Suprapubic skin (tissue), 4 donors: ENCODE measurements at regions not wholly inside any gene's neighbourhood (a gene's known extent, or its start where the extent isn't known, plus 50 kb on each side); places are given as distances from the start of the nearest gene placed in this dataset.

Experiments
- CTCF ChIP-seq, 2 donors: fragments of 200-600 bp in 1 of 2; fragments of 450-650 bp in 1 of 2; sonication (generic) in 1 of 2; IDR thresholded peaks; one replicate each; pipeline ENCODE4 v1.5.1; 2016 to 2019; ENCODE audit warnings: antibody characterized with exemption in 2 of 2, mild to moderate bottlenecking in 1 of 2, moderate library complexity in 1 of 2
- EP300 ChIP-seq: sonication (generic); formaldehyde crosslinking; IDR thresholded peaks from one replicate; pipeline ENCODE4 v1.6.1; 2017; ENCODE audit warnings: antibody characterized with exemption
- POLR2A ChIP-seq, 2 donors: fragments of 450-650 bp; IDR thresholded peaks; one replicate each; pipeline ENCODE4 v1.6.1; 2017; ENCODE audit warnings: antibody characterized with exemption in 2 of 2, mild to moderate bottlenecking in 2 of 2, moderate library complexity in 2 of 2
- POLR2AphosphoS5 ChIP-seq, 3 donors: sonication (generic); formaldehyde crosslinking; IDR thresholded peaks; one replicate each; pipeline ENCODE4 v1.6.1; 2017; ENCODE audit warnings: antibody characterized with exemption in 3 of 3

- TF ChIP-seq CTCF (IDR thresholded peaks at IDR 0.05): no peak
- TF ChIP-seq POLR2A (IDR thresholded peaks at IDR 0.05): no peak
- TF ChIP-seq POLR2AphosphoS5 (IDR thresholded peaks at IDR 0.05): no peak
- TF ChIP-seq EP300: no peak
Observed at GRCh38 chr11:92297567-92298553, 73.2 kb downstream of the FAT3 start.
